ENCODE measurements at regions not wholly inside any gene's neighbourhood (a gene's known extent, or its start where the extent isn't known, plus 50 kb on each side); places are given as distances from the start of the nearest gene placed in this dataset.

GRCh38 chr6:159479146-159479545 lies 213.9 kb downstream of the SOD2 start:
- no peak overlapping the region for H3K27ac Mint-ChIP-seq
- H3K9me3 Mint-ChIP-seq, result no peaks in the 10 kb centered on the region
- no peak for DNase-seq (ENCODE audit: low spot score in 2 of 2)
- no peak for ATAC-seq
- no peaks in the 10 kb centered on the region for H3K36me3 Mint-ChIP-seq

- no peaks in the 10 kb centered on the region for H3K36me3 Mint-ChIP-seq
- H3K27ac Mint-ChIP-seq, result no peak overlapping the region
- H3K9me3 Mint-ChIP-seq, result no peaks in the 10 kb centered on the region
- ATAC-seq (no peak), DNase-seq (ENCODE audit: low spot score in 2 of 2) (no peak)
These were observed 219.4 kb downstream of the SOD2 start for GRCh38 chr6:159473475-159474263.

GRCh38 chr6:159470397-159470796 lies 222.6 kb downstream of the SOD2 start:
- Mint-ChIP-seq H3K27ac (no peak overlapping the region), H3K36me3 (no peaks in the 10 kb centered on the region), H3K9me3 (no peaks in the 10 kb centered on the region)
- no peak for ATAC-seq
- DNase-seq (ENCODE audit: low spot score in 2 of 2), result no peak

- H3K36me3 Mint-ChIP-seq, result no peaks in the 10 kb centered on the region
- ATAC-seq (no peak), DNase-seq (ENCODE audit: low spot score in 2 of 2) (no peak)
- H3K27ac Mint-ChIP-seq, result no peak overlapping the region
- no peaks in the 10 kb centered on the region for H3K9me3 Mint-ChIP-seq
These were observed 223.6 kb downstream of the SOD2 start for GRCh38 chr6:159469443-159469842.

GRCh38 chr6:159468994-159469393 lies 224.0 kb downstream of the SOD2 start:
- Mint-ChIP-seq H3K9me3 (no peaks in the 10 kb centered on the region), H3K27ac (no peak overlapping the region), H3K36me3 (no peaks in the 10 kb centered on the region)
- DNase-seq (ENCODE audit: low spot score in 2 of 2), result no peak
- no peak for ATAC-seq

DNA sequence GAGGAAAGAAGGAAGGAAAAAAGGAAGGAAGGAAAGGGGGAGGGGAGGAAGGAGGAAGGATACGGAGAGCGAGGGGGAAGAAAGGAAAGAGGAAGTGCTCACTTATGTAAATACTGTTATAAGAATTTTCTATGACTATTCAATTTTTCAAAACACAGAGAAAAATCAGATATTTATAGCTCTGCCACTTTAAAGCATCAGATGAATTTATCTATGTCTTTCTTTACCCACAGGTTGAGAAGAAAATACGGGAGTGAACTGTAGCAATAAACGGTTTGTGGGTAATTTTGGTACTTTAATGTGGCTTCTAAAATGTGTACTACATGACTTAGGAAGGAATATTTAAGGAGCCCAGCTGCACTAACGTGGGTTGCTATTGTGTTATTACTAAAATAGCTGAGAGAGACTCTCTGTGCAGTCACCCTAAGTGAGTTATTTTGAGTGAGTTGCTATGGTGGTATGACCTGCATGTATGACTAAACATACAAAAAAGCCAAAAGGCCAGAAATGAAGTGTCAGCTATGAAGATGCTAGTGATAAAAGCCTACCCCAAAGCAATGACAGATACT lies 225.5 kb downstream of the SOD2 start:
- ATAC-seq, result peak; percentile 59 to 95
- no peaks in the 10 kb centered on the region for H3K36me3 Mint-ChIP-seq
- no peaks in the 10 kb centered on the region for H3K9me3 Mint-ChIP-seq
- DNase-seq (ENCODE audit: low spot score in 2 of 2), result no peak
- H3K27ac Mint-ChIP-seq, result no peak overlapping the region

DNA sequence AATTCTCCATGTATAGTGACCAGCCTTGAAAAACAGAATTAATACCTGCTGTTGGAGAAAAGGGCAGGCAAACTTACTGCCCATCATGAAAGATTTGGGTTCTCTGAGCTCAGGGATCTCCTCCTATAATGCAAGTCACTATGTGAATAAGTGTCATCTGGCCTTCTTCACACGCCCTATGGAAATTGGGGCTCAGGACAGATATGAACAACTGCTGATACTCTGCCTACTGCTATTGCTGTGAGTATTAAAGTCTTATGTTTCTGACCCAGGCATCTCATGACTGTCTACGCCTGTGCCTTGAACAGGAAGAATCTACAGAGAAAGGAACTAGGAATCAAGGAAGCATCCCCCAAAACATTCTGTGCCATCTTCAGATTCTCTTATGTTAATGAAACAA lies 226.1 kb downstream of the SOD2 start:
- ATAC-seq (peak in 1 of 2 donors; percentile 53), DNase-seq (ENCODE audit: low spot score in 2 of 2) (no peak)
- Mint-ChIP-seq H3K9me3 (no peaks in the 10 kb centered on the region), H3K27ac (no peak overlapping the region), H3K36me3 (no peaks in the 10 kb centered on the region)

DNA sequence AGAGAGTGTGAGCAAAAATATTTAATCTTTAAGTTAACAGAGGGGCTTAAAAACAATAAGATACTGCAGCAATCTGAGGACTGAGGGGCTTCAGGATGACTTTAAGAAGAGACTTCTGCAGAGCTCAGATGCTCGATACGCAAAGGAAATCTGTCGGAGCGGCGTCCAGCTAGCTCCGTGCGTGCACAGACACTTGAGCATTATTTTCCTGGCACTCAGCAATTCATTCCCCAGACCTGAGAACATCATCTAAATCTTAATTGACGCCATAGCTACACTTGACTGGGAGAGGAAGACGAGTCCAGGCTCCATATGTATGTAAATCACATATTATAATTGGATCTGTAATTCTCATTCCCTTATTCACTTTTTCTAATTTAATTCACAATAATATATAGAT lies 228.2 kb downstream of the SOD2 start:
- Mint-ChIP-seq H3K36me3 (no peaks in the 10 kb centered on the region), H3K9me3 (no peaks in the 10 kb centered on the region), H3K27ac (no peak overlapping the region)
- DNase-seq (ENCODE audit: low spot score in 2 of 2) (no peak), ATAC-seq (no peak)

GRCh38 chr6:159463119-159463829 lies 229.8 kb downstream of the SOD2 start:
- H3K9me3 Mint-ChIP-seq, result no peaks in the 10 kb centered on the region
- H3K36me3 Mint-ChIP-seq, result no peaks in the 10 kb centered on the region
- H3K27ac Mint-ChIP-seq, result no peak overlapping the region
- DNase-seq (ENCODE audit: low spot score in 2 of 2), result no peak
- no peak for ATAC-seq

- no peak overlapping the region for H3K27ac Mint-ChIP-seq
- DNase-seq (ENCODE audit: low spot score in 2 of 2) (no peak), ATAC-seq (no peak)
- no peaks in the 10 kb centered on the region for H3K36me3 Mint-ChIP-seq
- H3K9me3 Mint-ChIP-seq, result no peaks in the 10 kb centered on the region
These were observed 230.6 kb downstream of the SOD2 start for GRCh38 chr6:159462431-159462830.

DNA sequence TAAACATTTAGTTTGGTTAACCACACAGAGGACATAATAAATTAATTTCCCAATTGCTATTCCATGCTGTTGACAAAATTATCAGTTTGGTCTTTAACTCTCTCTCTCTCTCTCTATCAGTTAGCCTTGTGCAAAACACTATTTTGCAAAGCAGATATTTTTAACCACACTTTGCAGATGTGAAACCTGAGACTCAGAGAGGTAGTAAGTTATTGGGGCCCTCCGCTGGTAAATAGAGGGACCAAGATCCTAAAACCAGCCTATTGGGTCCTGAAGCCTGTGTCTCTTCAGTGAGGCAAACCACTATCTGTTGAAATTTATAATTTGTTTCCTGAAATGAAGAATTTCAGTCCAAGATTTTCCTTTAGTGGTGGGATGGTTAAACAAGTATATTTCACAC lies 231.0 kb downstream of the SOD2 start:
- ATAC-seq, result no peak
- DNase-seq (ENCODE audit: low spot score in 2 of 2), result no peak
- Mint-ChIP-seq H3K27ac (no peak overlapping the region), H3K36me3 (no peaks in the 10 kb centered on the region), H3K9me3 (no peaks in the 10 kb centered on the region)

- DNase-seq (ENCODE audit: low spot score in 2 of 2), result no peak
- H3K27ac Mint-ChIP-seq, result no peak overlapping the region
- H3K36me3 Mint-ChIP-seq, result no peaks in the 10 kb centered on the region
- no peak for ATAC-seq
- H3K9me3 Mint-ChIP-seq, result no peaks in the 10 kb centered on the region
These were observed 231.8 kb downstream of the SOD2 start for GRCh38 chr6:159461266-159461665.

DNA sequence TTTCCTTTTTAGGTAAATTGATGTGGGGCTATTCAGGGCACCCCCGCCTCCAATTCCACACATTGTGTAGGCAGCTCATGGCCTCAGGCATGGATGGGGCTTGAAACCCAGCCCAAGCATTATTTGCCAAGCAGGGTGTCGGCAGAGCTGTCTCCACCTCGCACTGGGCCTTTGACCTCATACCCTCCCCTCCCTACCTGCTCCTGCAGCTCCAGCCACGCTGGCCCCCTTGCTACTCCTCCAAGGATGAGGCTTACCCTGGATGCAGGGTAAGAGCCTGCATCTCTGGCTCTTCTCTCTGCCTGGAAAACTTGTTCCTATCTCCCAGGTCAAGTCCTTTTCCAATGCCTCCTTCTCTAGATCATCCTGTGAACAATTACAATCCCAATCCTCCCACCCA lies 232.6 kb downstream of the SOD2 start:
- H3K9me3 Mint-ChIP-seq, result no peaks in the 10 kb centered on the region
- ATAC-seq, result no peak
- no peaks in the 10 kb centered on the region for H3K36me3 Mint-ChIP-seq

GRCh38 chr6:159456349-159456748 lies 236.7 kb downstream of the SOD2 start:
- ATAC-seq (no peak), DNase-seq (ENCODE audit: low spot score in 2 of 2) (no peak)
- H3K36me3 Mint-ChIP-seq, result no peaks in the 10 kb centered on the region
- no peak overlapping the region for H3K27ac Mint-ChIP-seq
- no peaks in the 10 kb centered on the region for H3K9me3 Mint-ChIP-seq

More for the DNA sequence above, 232.6 kb downstream of the SOD2 start:
- no peak for DNase-seq (ENCODE audit: low spot score in 2 of 2)
- H3K27ac Mint-ChIP-seq, result no peak overlapping the region

DNA sequence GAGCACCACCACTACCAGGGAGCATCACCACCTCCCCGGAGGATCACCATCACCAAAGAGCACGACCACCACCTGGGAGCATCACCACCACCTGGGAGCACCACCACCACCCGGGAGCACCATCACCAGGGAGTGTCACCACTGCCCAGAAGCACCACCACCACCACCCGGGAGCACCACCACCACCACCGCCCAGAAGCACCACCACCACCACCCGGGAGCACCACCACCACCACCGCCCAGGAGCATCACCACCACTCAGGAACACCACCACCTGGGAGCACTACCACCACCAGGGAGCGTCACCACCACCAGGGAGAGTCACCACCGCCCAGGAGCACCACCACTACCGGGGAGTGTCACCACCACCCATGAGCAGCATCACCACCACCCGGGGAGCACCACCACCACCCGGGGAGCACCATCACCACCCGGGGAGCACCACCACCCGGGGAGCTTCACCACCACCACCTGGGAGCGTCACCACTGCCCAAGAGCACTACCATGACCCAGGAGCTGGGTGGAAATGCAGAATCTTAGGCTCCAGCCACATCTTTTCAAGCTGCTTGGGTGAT lies 237.3 kb downstream of the SOD2 start:
- ATAC-seq (no peak), DNase-seq (ENCODE audit: low spot score in 2 of 2) (no peak)
- Mint-ChIP-seq H3K9me3 (no peaks in the 10 kb centered on the region), H3K36me3 (no peaks in the 10 kb centered on the region), H3K27ac (no peak overlapping the region)

GRCh38 chr6:159450815-159451465 lies 242.1 kb downstream of the SOD2 start:
- no peaks in the 10 kb centered on the region for H3K36me3 Mint-ChIP-seq
- ATAC-seq, result no peak
- no peaks in the 10 kb centered on the region for H3K9me3 Mint-ChIP-seq
- no peak overlapping the region for H3K27ac Mint-ChIP-seq
- no peak for DNase-seq (ENCODE audit: low spot score in 2 of 2)

DNA sequence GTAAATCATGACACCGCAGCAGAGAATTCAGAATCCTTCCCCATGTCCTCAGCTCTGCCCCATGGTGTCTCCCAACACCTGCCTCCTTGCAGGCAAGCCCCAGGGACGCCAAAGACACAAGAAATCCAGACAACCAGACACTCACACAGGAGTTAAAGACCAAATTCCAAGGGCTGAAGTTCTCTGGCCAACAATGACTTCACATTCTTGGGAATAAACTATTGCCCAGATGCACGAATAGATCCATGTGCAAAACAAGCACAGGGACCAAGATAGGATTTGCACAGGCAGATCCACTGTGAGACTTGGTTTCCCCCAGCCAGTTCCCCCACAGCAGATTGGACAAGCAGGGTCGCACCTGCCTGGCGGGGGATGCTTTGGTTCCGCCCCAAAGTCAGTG lies 246.7 kb downstream of the SOD2 start:
- ATAC-seq, result no peak
- Mint-ChIP-seq H3K27ac (no peak overlapping the region), H3K9me3 (no peaks in the 10 kb centered on the region), H3K36me3 (no peaks in the 10 kb centered on the region)
- no peak for DNase-seq (ENCODE audit: low spot score in 2 of 2)
